ENCODE measurements at regions not wholly inside any gene's neighbourhood (a gene's known extent, or its start where the extent isn't known, plus 50 kb on each side); places are given as distances from the start of the nearest gene placed in this dataset.

GRCh38 chr5:51559339-51559738 lies 176.1 kb downstream of the ISL1 start:
- H3K27ac ChIP-seq (ENCODE audit: low read depth, low read length, severe bottlenecking), result no peak overlapping the region
- H3K9me3 ChIP-seq (ENCODE audit: control insufficient read depth, low read length), result no peaks in the 10 kb centered on the region
- no peak overlapping the region for H3K4me3 ChIP-seq (ENCODE audit: extremely low read depth, insufficient read depth, low read length, poor library complexity, severe bottlenecking)
- H3K4me1 ChIP-seq (ENCODE audit: control insufficient read depth, insufficient read depth, low read length, poor library complexity, severe bottlenecking), result no peaks in the 10 kb centered on the region
- no peaks in the 10 kb centered on the region for H3K36me3 ChIP-seq (ENCODE audit: control insufficient read depth, insufficient read depth, low read length)
- WGBS, 2 experiments (ENCODE audit: insufficient coverage in 2 of 2), result 50 to 67% methylated on average over 1 of the region's 2 CpGs

- H3K4me1 ChIP-seq (ENCODE audit: control insufficient read depth, insufficient read depth, low read length, poor library complexity, severe bottlenecking), result no peaks in the 10 kb centered on the region
- no CpG with 5 or more reads among the region's 2 CpGs for WGBS, 2 experiments (ENCODE audit: insufficient coverage in 2 of 2)
Measured at GRCh38 chr5:51559921-51560658, 176.8 kb downstream of the ISL1 start.

GRCh38 chr5:51566953-51567352 lies 183.7 kb downstream of the ISL1 start:
- Histone ChIP-seq H3K4me3 (ENCODE audit: extremely low read depth, insufficient read depth, low read length, poor library complexity, severe bottlenecking) (no peak overlapping the region), H3K4me1 (ENCODE audit: control insufficient read depth, insufficient read depth, low read length, poor library complexity, severe bottlenecking) (no peaks in the 10 kb centered on the region), H3K9me3 (ENCODE audit: control insufficient read depth, low read length) (no peaks in the 10 kb centered on the region), H3K27ac (ENCODE audit: low read depth, low read length, severe bottlenecking) (no peak overlapping the region), H3K36me3 (ENCODE audit: control insufficient read depth, insufficient read depth, low read length) (no peaks in the 10 kb centered on the region)
- WGBS, 2 experiments (ENCODE audit: insufficient coverage in 2 of 2), result no CpG with 5 or more reads among the region's 1 CpG

More at GRCh38 chr5:51559921-51560658, 176.8 kb downstream of the ISL1 start:
- H3K9me3 ChIP-seq (ENCODE audit: control insufficient read depth, low read length), result no peaks in the 10 kb centered on the region
- H3K4me3 ChIP-seq (ENCODE audit: extremely low read depth, insufficient read depth, low read length, poor library complexity, severe bottlenecking), result no peak overlapping the region
- H3K36me3 ChIP-seq (ENCODE audit: control insufficient read depth, insufficient read depth, low read length), result no peaks in the 10 kb centered on the region
- no peak overlapping the region for H3K27ac ChIP-seq (ENCODE audit: low read depth, low read length, severe bottlenecking)

GRCh38 chr5:51567636-51568035 lies 184.4 kb downstream of the ISL1 start:
- H3K9me3 ChIP-seq (ENCODE audit: control insufficient read depth, low read length), result no peaks in the 10 kb centered on the region
- no peak overlapping the region for H3K27ac ChIP-seq (ENCODE audit: low read depth, low read length, severe bottlenecking)
- no peaks in the 10 kb centered on the region for H3K36me3 ChIP-seq (ENCODE audit: control insufficient read depth, insufficient read depth, low read length)
- H3K4me1 ChIP-seq (ENCODE audit: control insufficient read depth, insufficient read depth, low read length, poor library complexity, severe bottlenecking), result no peaks in the 10 kb centered on the region
- no peak overlapping the region for H3K4me3 ChIP-seq (ENCODE audit: extremely low read depth, insufficient read depth, low read length, poor library complexity, severe bottlenecking)

GRCh38 chr5:51573835-51574234 lies 190.6 kb downstream of the ISL1 start:
- Histone ChIP-seq H3K4me3 (ENCODE audit: extremely low read depth, insufficient read depth, low read length, poor library complexity, severe bottlenecking) (no peak overlapping the region), H3K4me1 (ENCODE audit: control insufficient read depth, insufficient read depth, low read length, poor library complexity, severe bottlenecking) (no peaks in the 10 kb centered on the region), H3K36me3 (ENCODE audit: control insufficient read depth, insufficient read depth, low read length) (no peaks in the 10 kb centered on the region), H3K27ac (ENCODE audit: low read depth, low read length, severe bottlenecking) (no peak overlapping the region), H3K9me3 (ENCODE audit: control insufficient read depth, low read length) (peaks cover 2% of the 10 kb centered on the region)
- WGBS, 2 experiments (ENCODE audit: insufficient coverage in 2 of 2), result 40 to 83% methylated on average over 1 of the region's 5 CpGs

- Histone ChIP-seq H3K27ac (ENCODE audit: low read depth, low read length, severe bottlenecking) (no peak overlapping the region), H3K4me3 (ENCODE audit: extremely low read depth, insufficient read depth, low read length, poor library complexity, severe bottlenecking) (no peak overlapping the region), H3K36me3 (ENCODE audit: control insufficient read depth, insufficient read depth, low read length) (no peaks in the 10 kb centered on the region), H3K4me1 (ENCODE audit: control insufficient read depth, insufficient read depth, low read length, poor library complexity, severe bottlenecking) (no peaks in the 10 kb centered on the region), H3K9me3 (ENCODE audit: control insufficient read depth, low read length) (no peaks in the 10 kb centered on the region)
- WGBS, 2 experiments (ENCODE audit: insufficient coverage in 2 of 2), result 100% methylated on average over 1 of the region's 3 CpGs; no CpG with 5 or more reads in 1 of the 2 experiments
Measured at GRCh38 chr5:51582871-51583394, 199.7 kb downstream of the ISL1 start.

- WGBS, 2 experiments (ENCODE audit: insufficient coverage in 2 of 2), result no CpG with 5 or more reads among the region's 2 CpGs
- Histone ChIP-seq H3K4me3 (ENCODE audit: extremely low read depth, insufficient read depth, low read length, poor library complexity, severe bottlenecking) (no peak overlapping the region), H3K9me3 (ENCODE audit: control insufficient read depth, low read length) (no peaks in the 10 kb centered on the region), H3K27ac (ENCODE audit: low read depth, low read length, severe bottlenecking) (no peak overlapping the region), H3K4me1 (ENCODE audit: control insufficient read depth, insufficient read depth, low read length, poor library complexity, severe bottlenecking) (no peaks in the 10 kb centered on the region), H3K36me3 (ENCODE audit: control insufficient read depth, insufficient read depth, low read length) (no peaks in the 10 kb centered on the region)
Measured at GRCh38 chr5:51598026-51598425, 214.8 kb downstream of the ISL1 start.

GRCh38 chr5:51599587-51599986 lies 216.3 kb downstream of the ISL1 start:
- Histone ChIP-seq H3K36me3 (ENCODE audit: control insufficient read depth, insufficient read depth, low read length) (no peaks in the 10 kb centered on the region), H3K9me3 (ENCODE audit: control insufficient read depth, low read length) (no peaks in the 10 kb centered on the region), H3K4me3 (ENCODE audit: extremely low read depth, insufficient read depth, low read length, poor library complexity, severe bottlenecking) (no peak overlapping the region), H3K4me1 (ENCODE audit: control insufficient read depth, insufficient read depth, low read length, poor library complexity, severe bottlenecking) (no peaks in the 10 kb centered on the region), H3K27ac (ENCODE audit: low read depth, low read length, severe bottlenecking) (no peak overlapping the region)
- WGBS, 2 experiments (ENCODE audit: insufficient coverage in 2 of 2), result no CpG with 5 or more reads among the region's 1 CpG

- no peaks in the 10 kb centered on the region for H3K9me3 ChIP-seq (ENCODE audit: control insufficient read depth, low read length)
- no peaks in the 10 kb centered on the region for H3K36me3 ChIP-seq (ENCODE audit: control insufficient read depth, insufficient read depth, low read length)
- no peak overlapping the region for H3K4me3 ChIP-seq (ENCODE audit: extremely low read depth, insufficient read depth, low read length, poor library complexity, severe bottlenecking)
- whole genome bisulfite sequencing, 2 experiments (ENCODE audit: insufficient coverage in 2 of 2), result no CpG with 5 or more reads among the region's 1 CpG
- H3K4me1 ChIP-seq (ENCODE audit: control insufficient read depth, insufficient read depth, low read length, poor library complexity, severe bottlenecking), result no peaks in the 10 kb centered on the region
- no peak overlapping the region for H3K27ac ChIP-seq (ENCODE audit: low read depth, low read length, severe bottlenecking)
Measured at GRCh38 chr5:51604324-51604723, 221.1 kb downstream of the ISL1 start.

GRCh38 chr5:51606921-51607320 lies 223.7 kb downstream of the ISL1 start:
- H3K4me3 ChIP-seq (ENCODE audit: extremely low read depth, insufficient read depth, low read length, poor library complexity, severe bottlenecking), result no peak overlapping the region
- H3K27ac ChIP-seq (ENCODE audit: low read depth, low read length, severe bottlenecking), result no peak overlapping the region
- WGBS, 2 experiments (ENCODE audit: insufficient coverage in 2 of 2), result 81 to 93% methylated on average over 3 of the region's 5 CpGs
- H3K4me1 ChIP-seq (ENCODE audit: control insufficient read depth, insufficient read depth, low read length, poor library complexity, severe bottlenecking), result no peaks in the 10 kb centered on the region
- no peaks in the 10 kb centered on the region for H3K36me3 ChIP-seq (ENCODE audit: control insufficient read depth, insufficient read depth, low read length)
- no peaks in the 10 kb centered on the region for H3K9me3 ChIP-seq (ENCODE audit: control insufficient read depth, low read length)

- whole genome bisulfite sequencing, 2 experiments (ENCODE audit: insufficient coverage in 2 of 2), result no CpG with 5 or more reads among the region's 2 CpGs
- Histone ChIP-seq H3K4me3 (ENCODE audit: extremely low read depth, insufficient read depth, low read length, poor library complexity, severe bottlenecking) (no peak overlapping the region), H3K9me3 (ENCODE audit: control insufficient read depth, low read length) (no peaks in the 10 kb centered on the region), H3K4me1 (ENCODE audit: control insufficient read depth, insufficient read depth, low read length, poor library complexity, severe bottlenecking) (peaks cover 4% of the 10 kb centered on the region), H3K27ac (ENCODE audit: low read depth, low read length, severe bottlenecking) (no peak overlapping the region), H3K36me3 (ENCODE audit: control insufficient read depth, insufficient read depth, low read length) (no peaks in the 10 kb centered on the region)
Measured at GRCh38 chr5:51618234-51618633, 235.0 kb downstream of the ISL1 start.

All from mesodermal cell (in vitro differentiated cells).